ENCODE measurements at regions not wholly inside any gene's neighbourhood (a gene's known extent, or its start where the extent isn't known, plus 50 kb on each side); places are given as distances from the start of the nearest gene placed in this dataset.

GRCh38 chr18:31225668-31226067 lies 63.0 kb upstream of the DSC1 start:
- no peak for DNase-seq (ENCODE audit: low read depth)
- no peak overlapping the region for H3K4me3 ChIP-seq (ENCODE audit: low read depth, low read length)
- no peak for TF ChIP-seq POLR2A (IDR thresholded peaks at IDR 0.05; ENCODE audit: extremely low read depth, insufficient read length)
- TF ChIP-seq, protein P1, sequence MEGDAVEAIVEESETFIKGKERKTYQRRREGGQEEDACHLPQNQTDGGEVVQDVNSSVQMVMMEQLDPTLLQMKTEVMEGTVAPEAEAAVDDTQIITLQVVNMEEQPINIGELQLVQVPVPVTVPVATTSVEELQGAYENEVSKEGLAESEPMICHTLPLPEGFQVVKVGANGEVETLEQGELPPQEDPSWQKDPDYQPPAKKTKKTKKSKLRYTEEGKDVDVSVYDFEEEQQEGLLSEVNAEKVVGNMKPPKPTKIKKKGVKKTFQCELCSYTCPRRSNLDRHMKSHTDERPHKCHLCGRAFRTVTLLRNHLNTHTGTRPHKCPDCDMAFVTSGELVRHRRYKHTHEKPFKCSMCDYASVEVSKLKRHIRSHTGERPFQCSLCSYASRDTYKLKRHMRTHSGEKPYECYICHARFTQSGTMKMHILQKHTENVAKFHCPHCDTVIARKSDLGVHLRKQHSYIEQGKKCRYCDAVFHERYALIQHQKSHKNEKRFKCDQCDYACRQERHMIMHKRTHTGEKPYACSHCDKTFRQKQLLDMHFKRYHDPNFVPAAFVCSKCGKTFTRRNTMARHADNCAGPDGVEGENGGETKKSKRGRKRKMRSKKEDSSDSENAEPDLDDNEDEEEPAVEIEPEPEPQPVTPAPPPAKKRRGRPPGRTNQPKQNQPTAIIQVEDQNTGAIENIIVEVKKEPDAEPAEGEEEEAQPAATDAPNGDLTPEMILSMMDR (IDR thresholded peaks at IDR 0.05; ENCODE audit: low read depth, low read length): no peak
- no peak for TF ChIP-seq MYC (IDR thresholded peaks at IDR 0.05; ENCODE audit: low read depth, low read length)
- TF ChIP-seq, protein P2, sequence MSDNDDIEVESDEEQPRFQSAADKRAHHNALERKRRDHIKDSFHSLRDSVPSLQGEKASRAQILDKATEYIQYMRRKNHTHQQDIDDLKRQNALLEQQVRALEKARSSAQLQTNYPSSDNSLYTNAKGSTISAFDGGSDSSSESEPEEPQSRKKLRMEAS (IDR thresholded peaks at IDR 0.05; ENCODE audit: low read depth, low read length): no peak

GRCh38 chr18:31227497-31228229 lies 65.0 kb upstream of the DSC1 start:
- no peak for DNase-seq (ENCODE audit: low read depth)
- no peak for TF ChIP-seq POLR2A (IDR thresholded peaks at IDR 0.05; ENCODE audit: extremely low read depth, insufficient read length)
- TF ChIP-seq MYC (IDR thresholded peaks at IDR 0.05; ENCODE audit: low read depth, low read length): no peak
- TF ChIP-seq, protein P2 (IDR thresholded peaks at IDR 0.05; ENCODE audit: low read depth, low read length): no peak
- TF ChIP-seq, protein P1 (IDR thresholded peaks at IDR 0.05; ENCODE audit: low read depth, low read length): no peak
- no peak overlapping the region for H3K4me3 ChIP-seq (ENCODE audit: low read depth, low read length)

GRCh38 chr18:31229829-31230228 lies 67.2 kb upstream of the DSC1 start:
- no peak for DNase-seq (ENCODE audit: low read depth)
- no peak overlapping the region for H3K4me3 ChIP-seq (ENCODE audit: low read depth, low read length)
- TF ChIP-seq, protein P2 (IDR thresholded peaks at IDR 0.05; ENCODE audit: low read depth, low read length): no peak
- no peak for TF ChIP-seq POLR2A (IDR thresholded peaks at IDR 0.05; ENCODE audit: extremely low read depth, insufficient read length)
- TF ChIP-seq MYC (IDR thresholded peaks at IDR 0.05; ENCODE audit: low read depth, low read length): no peak
- TF ChIP-seq, protein P1 (IDR thresholded peaks at IDR 0.05; ENCODE audit: low read depth, low read length): no peak

GRCh38 chr18:31230495-31230894 lies 67.8 kb upstream of the DSC1 start:
- TF ChIP-seq, protein P2 (IDR thresholded peaks at IDR 0.05; ENCODE audit: low read depth, low read length): no peak
- TF ChIP-seq POLR2A (IDR thresholded peaks at IDR 0.05; ENCODE audit: extremely low read depth, insufficient read length): no peak
- TF ChIP-seq, protein P1 (IDR thresholded peaks at IDR 0.05; ENCODE audit: low read depth, low read length): no peak
- TF ChIP-seq MYC (IDR thresholded peaks at IDR 0.05; ENCODE audit: low read depth, low read length): no peak
- no peak overlapping the region for H3K4me3 ChIP-seq (ENCODE audit: low read depth, low read length)
- DNase-seq (ENCODE audit: low read depth): no peak

- TF ChIP-seq, protein P2 (IDR thresholded peaks at IDR 0.05; ENCODE audit: low read depth, low read length): no peak
- TF ChIP-seq MYC (IDR thresholded peaks at IDR 0.05; ENCODE audit: low read depth, low read length): no peak
- TF ChIP-seq, protein P1 (IDR thresholded peaks at IDR 0.05; ENCODE audit: low read depth, low read length): no peak
- no peak for TF ChIP-seq POLR2A (IDR thresholded peaks at IDR 0.05; ENCODE audit: extremely low read depth, insufficient read length)
- no peak for DNase-seq (ENCODE audit: low read depth)
Measured at GRCh38 chr18:31232013-31232412, 69.4 kb upstream of the DSC1 start.

More at GRCh38 chr18:31232013-31232412, 69.4 kb upstream of the DSC1 start:
- H3K4me3 ChIP-seq (ENCODE audit: low read depth, low read length): no peak overlapping the region
